ENCODE measurements at regions not wholly inside any gene's neighbourhood (a gene's known extent, or its start where the extent isn't known, plus 50 kb on each side); places are given as distances from the start of the nearest gene placed in this dataset.

DNA sequence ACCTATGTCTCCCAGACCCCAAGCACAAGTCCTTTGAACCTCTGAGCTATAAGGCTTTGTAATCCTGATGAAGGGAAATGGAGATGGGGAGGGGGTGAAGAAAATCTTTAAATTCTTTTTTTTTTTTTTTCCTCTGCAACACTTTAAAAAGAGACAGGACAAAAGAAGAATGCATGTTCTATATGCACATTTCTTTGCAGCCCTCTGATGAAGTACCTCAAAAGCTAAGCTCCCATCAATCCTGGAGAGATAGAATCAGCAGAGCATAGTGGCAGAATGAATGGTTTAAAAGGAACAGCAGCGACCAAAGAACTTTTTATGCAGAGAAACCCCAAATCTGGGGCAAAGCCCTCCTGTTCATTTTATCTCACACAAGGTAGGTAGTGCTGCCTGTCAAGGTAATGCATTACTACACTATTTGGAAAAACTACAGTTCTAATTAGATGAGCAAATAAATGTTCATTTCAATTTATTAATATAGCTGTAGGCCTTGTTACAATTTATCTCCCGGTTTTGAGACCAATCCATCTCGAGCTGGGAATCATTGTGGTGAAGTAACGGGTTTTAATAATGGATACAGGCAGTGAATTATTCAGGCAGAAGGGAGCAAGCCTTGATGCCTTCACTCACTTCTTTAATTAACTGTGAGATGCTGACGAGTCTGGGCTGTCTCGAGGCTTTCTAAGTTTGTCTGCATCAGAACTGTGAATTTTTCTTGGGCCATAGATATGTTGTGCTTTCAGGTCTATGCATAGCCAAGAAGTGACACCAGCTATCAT is 173.5 kb upstream of the ZNF608 start:
- TF ChIP-seq POLR2A (IDR thresholded peaks at IDR 0.05), result no peak
- TF ChIP-seq, protein P1, sequence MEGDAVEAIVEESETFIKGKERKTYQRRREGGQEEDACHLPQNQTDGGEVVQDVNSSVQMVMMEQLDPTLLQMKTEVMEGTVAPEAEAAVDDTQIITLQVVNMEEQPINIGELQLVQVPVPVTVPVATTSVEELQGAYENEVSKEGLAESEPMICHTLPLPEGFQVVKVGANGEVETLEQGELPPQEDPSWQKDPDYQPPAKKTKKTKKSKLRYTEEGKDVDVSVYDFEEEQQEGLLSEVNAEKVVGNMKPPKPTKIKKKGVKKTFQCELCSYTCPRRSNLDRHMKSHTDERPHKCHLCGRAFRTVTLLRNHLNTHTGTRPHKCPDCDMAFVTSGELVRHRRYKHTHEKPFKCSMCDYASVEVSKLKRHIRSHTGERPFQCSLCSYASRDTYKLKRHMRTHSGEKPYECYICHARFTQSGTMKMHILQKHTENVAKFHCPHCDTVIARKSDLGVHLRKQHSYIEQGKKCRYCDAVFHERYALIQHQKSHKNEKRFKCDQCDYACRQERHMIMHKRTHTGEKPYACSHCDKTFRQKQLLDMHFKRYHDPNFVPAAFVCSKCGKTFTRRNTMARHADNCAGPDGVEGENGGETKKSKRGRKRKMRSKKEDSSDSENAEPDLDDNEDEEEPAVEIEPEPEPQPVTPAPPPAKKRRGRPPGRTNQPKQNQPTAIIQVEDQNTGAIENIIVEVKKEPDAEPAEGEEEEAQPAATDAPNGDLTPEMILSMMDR (IDR thresholded peaks at IDR 0.05), result no peak
